Hepatocyte (in vitro differentiated cells): ENCODE measurements at regions not wholly inside any gene's neighbourhood (a gene's known extent, or its start where the extent isn't known, plus 50 kb on each side); places are given as distances from the start of the nearest gene placed in this dataset.

ENCODE experiments used
- DNase-seq: peaks from one replicate; pipeline ENCODE4 v3.0.0-alpha.2; 2016; ENCODE audit warnings: low spot score
- H2AFZ ChIP-seq: fragments of 200-600 bp; sonication (generic); 2 replicates; pipeline ENCODE4 v1.6.0; 2016; ENCODE audit warnings: antibody characterized with exemption, mild to moderate bottlenecking
- H3K27ac ChIP-seq: fragments of 200-600 bp; sonication (generic); 2 replicates; pipeline ENCODE4 v1.5.1; 2016; ENCODE audit warnings: mild to moderate bottlenecking
- H3K27me3 ChIP-seq: fragments of 200-600 bp; sonication (generic); 2 replicates; pipeline ENCODE4 v1.6.1; 2016
- H3K36me3 ChIP-seq: fragments of 200-600 bp; sonication (generic); replicated peaks from 2 replicates; pipeline ENCODE4 v1.5.1; 2016; ENCODE audit warnings: low read depth; ENCODE audit not compliant: insufficient read depth
- H3K4me1 ChIP-seq: fragments of 200-600 bp; sonication (generic); 2 replicates; pipeline ENCODE4 v1.5.1; 2016; ENCODE audit warnings: mild to moderate bottlenecking, moderate library complexity; ENCODE audit not compliant: insufficient read depth
- H3K4me2 ChIP-seq: fragments of 200-600 bp; sonication (generic); 2 replicates; pipeline ENCODE4 v1.6.0; 2016
- H3K4me3 ChIP-seq: fragments of 200-600 bp; sonication (generic); 2 replicates; pipeline ENCODE4 v1.5.1; 2016; ENCODE audit warnings: mild to moderate bottlenecking
- H3K79me2 ChIP-seq: fragments of 200-600 bp; sonication (generic); 2 replicates; pipeline ENCODE4 v1.6.0; 2017; ENCODE audit warnings: mild to moderate bottlenecking
- H3K9me2 ChIP-seq: fragments of 200-600 bp; sonication (generic); replicated peaks from 2 replicates; pipeline ENCODE4 v1.6.0; 2017; ENCODE audit warnings: mild to moderate bottlenecking; ENCODE audit not compliant: insufficient read depth
- H3K9me3 ChIP-seq: fragments of 200-600 bp; sonication (generic); 2 replicates; pipeline ENCODE4 v1.5.1; 2016; ENCODE audit warnings: low read depth, mild to moderate bottlenecking
- H4K20me1 ChIP-seq: fragments of 200-600 bp; sonication (generic); 2 replicates; pipeline ENCODE4 v1.6.0; 2016; ENCODE audit warnings: mild to moderate bottlenecking; ENCODE audit not compliant: insufficient read depth, poor library complexity, severe bottlenecking
- CTCF ChIP-seq: fragments of 200-600 bp; sonication (generic); IDR thresholded peaks from 2 replicates; pipeline ENCODE4 v1.5.1; 2016; ENCODE audit warnings: antibody characterized with exemption, mild to moderate bottlenecking; ENCODE audit not compliant: poor library complexity
- EZH2 ChIP-seq: fragments of 200-600 bp; sonication (generic); IDR thresholded peaks from 2 replicates; pipeline ENCODE4 v1.6.1; 2016; ENCODE audit warnings: antibody characterized with exemption, mild to moderate bottlenecking, borderline replicate concordance
- EZH2phosphoT487 ChIP-seq: fragments of 200-600 bp; sonication (generic); IDR thresholded peaks from one replicate; pipeline ENCODE4 v1.6.1; 2018; ENCODE audit warnings: antibody characterized with exemption, mild to moderate bottlenecking, low read depth, moderate library complexity; ENCODE audit not compliant: unreplicated experiment, severe bottlenecking
- whole genome bisulfite sequencing: methylation state at CpG from one replicate; pipeline ENCODE4 v1.1.6; 2016; ENCODE audit warnings: low lambda C conversion rate; ENCODE audit errors: missing lambda C conversion rate; 5-methylcytosine and 5-hydroxymethylcytosine counted together

GRCh38 chr4:106854569-106855351 is 181.4 kb downstream of the DKK2 start:
- H3K27ac ChIP-seq: no peak overlapping the region
- no peaks in the 10 kb centered on the region for H4K20me1 ChIP-seq
- H3K4me1 ChIP-seq: no peaks in the 10 kb centered on the region
- H3K9me2 ChIP-seq: no peaks in the 10 kb centered on the region
- no peak overlapping the region for H3K4me2 ChIP-seq
- H3K27me3 ChIP-seq: no peaks in the 10 kb centered on the region
- H3K4me3 ChIP-seq: no peak overlapping the region
- no peaks in the 10 kb centered on the region for H3K36me3 ChIP-seq
- no peaks in the 10 kb centered on the region for H3K9me3 ChIP-seq
- DNase-seq: no peak
- TF ChIP-seq EZH2 (no peak), EZH2phosphoT487 (no peak)
- no peak overlapping the region for H2AFZ ChIP-seq
- H3K79me2 ChIP-seq: no peaks in the 10 kb centered on the region

- Histone ChIP-seq H3K4me3 (no peak overlapping the region), H3K9me2 (no peaks in the 10 kb centered on the region), H3K4me2 (no peak overlapping the region), H3K4me1 (no peaks in the 10 kb centered on the region), H3K27ac (no peak overlapping the region), H3K79me2 (no peaks in the 10 kb centered on the region), H4K20me1 (no peaks in the 10 kb centered on the region), H3K27me3 (no peaks in the 10 kb centered on the region), H2AFZ (no peak overlapping the region), H3K36me3 (no peaks in the 10 kb centered on the region), H3K9me3 (no peaks in the 10 kb centered on the region)
- TF ChIP-seq CTCF (no peak), EZH2 (no peak), EZH2phosphoT487 (no peak)
- no peak for DNase-seq
- 69% methylated on average over 1 of the region's 1 CpG for WGBS
Observed at GRCh38 chr4:106852426-106852825, 183.7 kb downstream of the DKK2 start.

GRCh38 chr4:106851726-106852125 is 184.4 kb downstream of the DKK2 start:
- H4K20me1 ChIP-seq: no peaks in the 10 kb centered on the region
- H3K79me2 ChIP-seq: no peaks in the 10 kb centered on the region
- H3K27me3 ChIP-seq: no peaks in the 10 kb centered on the region
- WGBS: 68% methylated on average over 1 of the region's 1 CpG
- no peaks in the 10 kb centered on the region for H3K36me3 ChIP-seq
- no peak overlapping the region for H2AFZ ChIP-seq
- H3K9me3 ChIP-seq: no peaks in the 10 kb centered on the region
- DNase-seq: no peak
- H3K4me1 ChIP-seq: no peaks in the 10 kb centered on the region
- H3K4me3 ChIP-seq: no peak overlapping the region
- no peaks in the 10 kb centered on the region for H3K9me2 ChIP-seq
- H3K4me2 ChIP-seq: no peak overlapping the region
- no peak overlapping the region for H3K27ac ChIP-seq
- TF ChIP-seq CTCF: no peak
- no peak for TF ChIP-seq EZH2phosphoT487
- no peak for TF ChIP-seq EZH2

- no peak overlapping the region for H2AFZ ChIP-seq
- DNase-seq: no peak
- H3K4me3 ChIP-seq: no peak overlapping the region
- no peak for TF ChIP-seq CTCF
- no peak for TF ChIP-seq EZH2
- no peak for TF ChIP-seq EZH2phosphoT487
- H3K4me1 ChIP-seq: no peaks in the 10 kb centered on the region
- no peaks in the 10 kb centered on the region for H3K79me2 ChIP-seq
- no peaks in the 10 kb centered on the region for H3K36me3 ChIP-seq
- H4K20me1 ChIP-seq: no peaks in the 10 kb centered on the region
- H3K27ac ChIP-seq: no peak overlapping the region
- H3K27me3 ChIP-seq: no peaks in the 10 kb centered on the region
- WGBS: 83% methylated on average over 2 of the region's 2 CpGs
- H3K9me2 ChIP-seq: no peaks in the 10 kb centered on the region
- no peaks in the 10 kb centered on the region for H3K9me3 ChIP-seq
- H3K4me2 ChIP-seq: no peak overlapping the region
Observed at GRCh38 chr4:106850691-106851090, 185.4 kb downstream of the DKK2 start.
